ENCODE measurements at regions not wholly inside any gene's neighbourhood (a gene's known extent, or its start where the extent isn't known, plus 50 kb on each side); places are given as distances from the start of the nearest gene placed in this dataset.

GRCh38 chr10:37684765-37685164 lies 172.6 kb downstream of the ZNF248 start:
- TF ChIP-seq EZH2 (IDR thresholded peaks at IDR 0.05; ENCODE audit: low read depth, unreplicated experiment) (no peak), CTCF (conservative IDR thresholded peaks at IDR 0.05; ENCODE audit: low read depth in 2 of 2) (no peak), POLR2AphosphoS5 (IDR thresholded peaks at IDR 0.05; ENCODE audit: low read depth) (no peak), EZH2phosphoT487 (IDR thresholded peaks at IDR 0.05; ENCODE audit: unreplicated experiment) (no peak), CREB1 (CRISPR knock-in tag; IDR thresholded peaks at IDR 0.05; ENCODE audit: low read depth) (no peak), JUNB (IDR thresholded peaks at IDR 0.05; ENCODE audit: unreplicated experiment) (no peak), ZNF114 (CRISPR knock-in tag; IDR thresholded peaks at IDR 0.05) (no peak)
- TF ChIP-seq, protein P1, sequence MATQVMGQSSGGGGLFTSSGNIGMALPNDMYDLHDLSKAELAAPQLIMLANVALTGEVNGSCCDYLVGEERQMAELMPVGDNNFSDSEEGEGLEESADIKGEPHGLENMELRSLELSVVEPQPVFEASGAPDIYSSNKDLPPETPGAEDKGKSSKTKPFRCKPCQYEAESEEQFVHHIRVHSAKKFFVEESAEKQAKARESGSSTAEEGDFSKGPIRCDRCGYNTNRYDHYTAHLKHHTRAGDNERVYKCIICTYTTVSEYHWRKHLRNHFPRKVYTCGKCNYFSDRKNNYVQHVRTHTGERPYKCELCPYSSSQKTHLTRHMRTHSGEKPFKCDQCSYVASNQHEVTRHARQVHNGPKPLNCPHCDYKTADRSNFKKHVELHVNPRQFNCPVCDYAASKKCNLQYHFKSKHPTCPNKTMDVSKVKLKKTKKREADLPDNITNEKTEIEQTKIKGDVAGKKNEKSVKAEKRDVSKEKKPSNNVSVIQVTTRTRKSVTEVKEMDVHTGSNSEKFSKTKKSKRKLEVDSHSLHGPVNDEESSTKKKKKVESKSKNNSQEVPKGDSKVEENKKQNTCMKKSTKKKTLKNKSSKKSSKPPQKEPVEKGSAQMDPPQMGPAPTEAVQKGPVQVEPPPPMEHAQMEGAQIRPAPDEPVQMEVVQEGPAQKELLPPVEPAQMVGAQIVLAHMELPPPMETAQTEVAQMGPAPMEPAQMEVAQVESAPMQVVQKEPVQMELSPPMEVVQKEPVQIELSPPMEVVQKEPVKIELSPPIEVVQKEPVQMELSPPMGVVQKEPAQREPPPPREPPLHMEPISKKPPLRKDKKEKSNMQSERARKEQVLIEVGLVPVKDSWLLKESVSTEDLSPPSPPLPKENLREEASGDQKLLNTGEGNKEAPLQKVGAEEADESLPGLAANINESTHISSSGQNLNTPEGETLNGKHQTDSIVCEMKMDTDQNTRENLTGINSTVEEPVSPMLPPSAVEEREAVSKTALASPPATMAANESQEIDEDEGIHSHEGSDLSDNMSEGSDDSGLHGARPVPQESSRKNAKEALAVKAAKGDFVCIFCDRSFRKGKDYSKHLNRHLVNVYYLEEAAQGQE (IDR thresholded peaks at IDR 0.05; ENCODE audit: unreplicated experiment) = no peak
- TF ChIP-seq, protein P2, sequence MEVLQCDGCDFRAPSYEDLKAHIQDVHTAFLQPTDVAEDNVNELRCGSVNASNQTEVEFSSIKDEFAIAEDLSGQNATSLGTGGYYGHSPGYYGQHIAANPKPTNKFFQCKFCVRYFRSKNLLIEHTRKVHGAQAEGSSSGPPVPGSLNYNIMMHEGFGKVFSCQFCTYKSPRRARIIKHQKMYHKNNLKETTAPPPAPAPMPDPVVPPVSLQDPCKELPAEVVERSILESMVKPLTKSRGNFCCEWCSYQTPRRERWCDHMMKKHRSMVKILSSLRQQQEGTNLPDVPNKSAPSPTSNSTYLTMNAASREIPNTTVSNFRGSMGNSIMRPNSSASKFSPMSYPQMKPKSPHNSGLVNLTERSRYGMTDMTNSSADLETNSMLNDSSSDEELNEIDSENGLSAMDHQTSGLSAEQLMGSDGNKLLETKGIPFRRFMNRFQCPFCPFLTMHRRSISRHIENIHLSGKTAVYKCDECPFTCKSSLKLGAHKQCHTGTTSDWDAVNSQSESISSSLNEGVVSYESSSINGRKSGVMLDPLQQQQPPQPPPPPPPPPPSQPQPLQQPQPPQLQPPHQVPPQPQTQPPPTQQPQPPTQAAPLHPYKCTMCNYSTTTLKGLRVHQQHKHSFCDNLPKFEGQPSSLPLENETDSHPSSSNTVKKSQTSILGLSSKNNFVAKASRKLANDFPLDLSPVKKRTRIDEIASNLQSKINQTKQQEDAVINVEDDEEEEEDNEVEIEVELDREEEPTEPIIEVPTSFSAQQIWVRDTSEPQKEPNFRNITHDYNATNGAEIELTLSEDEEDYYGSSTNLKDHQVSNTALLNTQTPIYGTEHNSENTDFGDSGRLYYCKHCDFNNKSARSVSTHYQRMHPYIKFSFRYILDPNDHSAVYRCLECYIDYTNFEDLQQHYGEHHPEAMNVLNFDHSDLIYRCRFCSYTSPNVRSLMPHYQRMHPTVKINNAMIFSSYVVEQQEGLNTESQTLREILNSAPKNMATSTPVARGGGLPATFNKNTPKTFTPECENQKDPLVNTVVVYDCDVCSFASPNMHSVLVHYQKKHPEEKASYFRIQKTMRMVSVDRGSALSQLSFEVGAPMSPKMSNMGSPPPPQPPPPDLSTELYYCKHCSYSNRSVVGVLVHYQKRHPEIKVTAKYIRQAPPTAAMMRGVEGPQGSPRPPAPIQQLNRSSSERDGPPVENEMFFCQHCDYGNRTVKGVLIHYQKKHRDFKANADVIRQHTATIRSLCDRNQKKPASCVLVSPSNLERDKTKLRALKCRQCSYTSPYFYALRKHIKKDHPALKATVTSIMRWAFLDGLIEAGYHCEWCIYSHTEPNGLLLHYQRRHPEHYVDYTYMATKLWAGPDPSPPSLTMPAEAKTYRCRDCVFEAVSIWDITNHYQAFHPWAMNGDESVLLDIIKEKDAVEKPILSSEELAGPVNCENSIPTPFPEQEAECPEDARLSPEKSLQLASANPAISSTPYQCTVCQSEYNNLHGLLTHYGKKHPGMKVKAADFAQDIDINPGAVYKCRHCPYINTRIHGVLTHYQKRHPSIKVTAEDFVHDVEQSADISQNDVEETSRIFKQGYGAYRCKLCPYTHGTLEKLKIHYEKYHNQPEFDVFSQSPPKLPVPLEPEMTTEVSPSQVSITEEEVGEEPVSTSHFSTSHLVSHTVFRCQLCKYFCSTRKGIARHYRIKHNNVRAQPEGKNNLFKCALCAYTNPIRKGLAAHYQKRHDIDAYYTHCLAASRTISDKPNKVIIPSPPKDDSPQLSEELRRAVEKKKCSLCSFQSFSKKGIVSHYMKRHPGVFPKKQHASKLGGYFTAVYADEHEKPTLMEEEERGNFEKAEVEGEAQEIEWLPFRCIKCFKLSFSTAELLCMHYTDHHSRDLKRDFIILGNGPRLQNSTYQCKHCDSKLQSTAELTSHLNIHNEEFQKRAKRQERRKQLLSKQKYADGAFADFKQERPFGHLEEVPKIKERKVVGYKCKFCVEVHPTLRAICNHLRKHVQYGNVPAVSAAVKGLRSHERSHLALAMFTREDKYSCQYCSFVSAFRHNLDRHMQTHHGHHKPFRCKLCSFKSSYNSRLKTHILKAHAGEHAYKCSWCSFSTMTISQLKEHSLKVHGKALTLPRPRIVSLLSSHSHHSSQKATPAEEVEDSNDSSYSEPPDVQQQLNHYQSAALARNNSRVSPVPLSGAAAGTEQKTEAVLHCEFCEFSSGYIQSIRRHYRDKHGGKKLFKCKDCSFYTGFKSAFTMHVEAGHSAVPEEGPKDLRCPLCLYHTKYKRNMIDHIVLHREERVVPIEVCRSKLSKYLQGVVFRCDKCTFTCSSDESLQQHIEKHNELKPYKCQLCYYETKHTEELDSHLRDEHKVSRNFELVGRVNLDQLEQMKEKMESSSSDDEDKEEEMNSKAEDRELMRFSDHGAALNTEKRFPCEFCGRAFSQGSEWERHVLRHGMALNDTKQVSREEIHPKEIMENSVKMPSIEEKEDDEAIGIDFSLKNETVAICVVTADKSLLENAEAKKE (CRISPR knock-in tag; IDR thresholded peaks at IDR 0.05) = no peak
